Keratinocyte (primary cell): ENCODE measurements at regions not wholly inside any gene's neighbourhood (a gene's known extent, or its start where the extent isn't known, plus 50 kb on each side); places are given as distances from the start of the nearest gene placed in this dataset.

Source experiments
- DNase-seq: peaks from one replicate; pipeline ENCODE4 v3.0.0-alpha.2; 2011; ENCODE audit warnings: low read depth, missing footprints, low spot score
- FAIRE-seq: peaks from 2 replicates; lab custom pipeline; 2011; peaks lifted over from hg19 to GRCh38; lab: Jason Lieb, UNC
- H2AFZ ChIP-seq: 2 replicates; pipeline ENCODE4 v1.6.0; 2012; ENCODE audit warnings: low read length, control low read depth, inconsistent platforms; ENCODE audit not compliant: control insufficient read depth
- H3K27ac ChIP-seq: 2 replicates; pipeline ENCODE4 v1.5.1; 2011; ENCODE audit warnings: low read length; ENCODE audit not compliant: control insufficient read depth, insufficient read depth
- H3K27me3 ChIP-seq: 3 replicates; pipeline ENCODE4 v1.6.0; 2011; ENCODE audit warnings: low read length; ENCODE audit not compliant: control insufficient read depth, insufficient read depth; ENCODE audit errors: extremely low read depth
- H3K36me3 ChIP-seq, 2 experiments: 2 replicates in 1 of 2; 3 replicates in 1 of 2; pipeline ENCODE4 v1.5.1; 2011; ENCODE audit warnings: low read length in 2 of 2, mild to moderate bottlenecking in 1 of 2; ENCODE audit not compliant: control insufficient read depth in 2 of 2, insufficient read depth in 2 of 2; ENCODE audit errors: extremely low read depth in 1 of 2
- H3K4me1 ChIP-seq: 3 replicates; pipeline ENCODE4 v1.5.1; 2011; ENCODE audit warnings: low read length; ENCODE audit not compliant: control insufficient read depth, insufficient read depth; ENCODE audit errors: extremely low read depth
- H3K4me2 ChIP-seq: 3 replicates; pipeline ENCODE4 v1.6.0; 2011; ENCODE audit warnings: low read depth, low read length; ENCODE audit not compliant: control insufficient read depth, insufficient read depth; ENCODE audit errors: extremely low read depth
- H3K4me3 ChIP-seq, 3 experiments: fragments of 200-600 bp in 1 of 3; sonication (generic) in 1 of 3; 2 replicates in 2 of 3; 3 replicates in 1 of 3; pipeline ENCODE4 v1.5.1; 2011 to 2016; ENCODE audit warnings: low read length in 3 of 3, mild to moderate bottlenecking in 3 of 3, control low read depth in 2 of 3, inconsistent platforms in 1 of 3, low read depth in 1 of 3, mixed read lengths in 1 of 3, mixed run types in 1 of 3, moderate library complexity in 1 of 3; ENCODE audit not compliant: control insufficient read depth in 2 of 3, insufficient read depth in 2 of 3; ENCODE audit errors: extremely low read depth in 1 of 3
- H3K79me2 ChIP-seq: 2 replicates; pipeline ENCODE4 v1.6.0; 2012; ENCODE audit warnings: low read length; ENCODE audit not compliant: control insufficient read depth, insufficient read depth
- H3K9ac ChIP-seq: 3 replicates; pipeline ENCODE4 v1.6.0; 2011; ENCODE audit warnings: low read length; ENCODE audit not compliant: control insufficient read depth, insufficient read depth; ENCODE audit errors: extremely low read depth
- H3K9me1 ChIP-seq: 3 replicates; pipeline ENCODE4 v1.6.0; 2011; ENCODE audit warnings: low read length; ENCODE audit not compliant: control insufficient read depth, insufficient read depth; ENCODE audit errors: extremely low read depth
- H3K9me3 ChIP-seq: 2 replicates; pipeline ENCODE4 v1.5.1; 2012; ENCODE audit warnings: low read depth, low read length; ENCODE audit not compliant: control insufficient read depth
- H4K20me1 ChIP-seq: 3 replicates; pipeline ENCODE4 v1.6.0; 2011; ENCODE audit warnings: low read length; ENCODE audit not compliant: control insufficient read depth, insufficient read depth; ENCODE audit errors: extremely low read depth
- CTCF ChIP-seq, 3 experiments: IDR thresholded peaks in 1 of 3; conservative IDR thresholded peaks in 1 of 3; optimal IDR thresholded peaks in 1 of 3; 2 replicates in 2 of 3; 3 replicates in 1 of 3; pipeline versions ENCODE3 to v1.5.1; 2011; ENCODE audit warnings: low read length in 3 of 3, mild to moderate bottlenecking in 3 of 3, moderate library complexity in 2 of 3, control low read depth in 1 of 3, inconsistent platforms in 1 of 3; ENCODE audit not compliant: insufficient read depth in 2 of 3; ENCODE audit errors: extremely low read depth in 1 of 3
- EZH2 ChIP-seq: IDR thresholded peaks from one replicate; pipeline ENCODE4 v1.6.1; 2012; ENCODE audit warnings: inconsistent platforms, mild to moderate bottlenecking, low read length, moderate library complexity
- dilution Hi-C: fragments of 300-500 bp; cut with MboI; formaldehyde crosslinking; loops from one replicate; pipeline ENCODE4 v1.7.0; 2020; ENCODE audit warnings: low sequenced_read_pairs; ENCODE audit not compliant: extremely low pct_ligation_motif_present

DNA sequence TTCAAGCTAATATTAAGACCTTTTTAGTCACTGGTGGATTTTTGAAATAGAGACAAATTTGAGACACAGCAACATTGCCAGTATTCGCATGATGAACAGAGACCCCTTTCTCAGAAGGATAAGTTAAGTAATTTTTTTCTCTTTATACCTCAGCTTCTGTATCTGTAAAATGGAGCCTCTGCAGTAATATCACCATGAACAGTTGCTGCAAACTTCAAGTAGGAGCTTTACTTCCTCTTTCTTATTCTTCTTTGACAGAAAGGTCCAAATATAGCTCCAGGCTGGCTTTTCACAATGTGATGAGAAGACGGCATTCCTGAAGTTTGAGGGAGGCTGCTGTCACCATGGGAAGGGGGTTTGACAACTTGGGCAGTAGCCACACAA lies 158.7 kb downstream of the TDRD15 start:
- H3K9me3 ChIP-seq = no peaks in the 10 kb centered on the region
- H3K27me3 ChIP-seq = no peaks in the 10 kb centered on the region
- H3K79me2 ChIP-seq = no peaks in the 10 kb centered on the region
- H3K4me2 ChIP-seq = no peak overlapping the region
- H3K9me1 ChIP-seq = no peaks in the 10 kb centered on the region
- H4K20me1 ChIP-seq = no peaks in the 10 kb centered on the region
- no peak overlapping the region for H3K4me3 ChIP-seq
- TF ChIP-seq EZH2 = no peak
- no peak for TF ChIP-seq CTCF (optimal IDR thresholded peaks at IDR 0.05 in 1 of 3, IDR thresholded peaks at IDR 0.05 in 1 of 3, conservative IDR thresholded peaks at IDR 0.05 in 1 of 3; ENCODE audit: extremely low read depth in 1 of 3, insufficient read depth in 2 of 3, low read length in 3 of 3)
- H2AFZ ChIP-seq = no peak overlapping the region
- H3K27ac ChIP-seq = no peak overlapping the region
- DNase-seq (no peak), FAIRE-seq (no peak)
- H3K36me3 ChIP-seq = no peaks in the 10 kb centered on the region
- H3K9ac ChIP-seq = no peak overlapping the region
- dilution Hi-C loops = no loop called here
- peaks cover 5% of the 10 kb centered on the region for H3K4me1 ChIP-seq

DNA sequence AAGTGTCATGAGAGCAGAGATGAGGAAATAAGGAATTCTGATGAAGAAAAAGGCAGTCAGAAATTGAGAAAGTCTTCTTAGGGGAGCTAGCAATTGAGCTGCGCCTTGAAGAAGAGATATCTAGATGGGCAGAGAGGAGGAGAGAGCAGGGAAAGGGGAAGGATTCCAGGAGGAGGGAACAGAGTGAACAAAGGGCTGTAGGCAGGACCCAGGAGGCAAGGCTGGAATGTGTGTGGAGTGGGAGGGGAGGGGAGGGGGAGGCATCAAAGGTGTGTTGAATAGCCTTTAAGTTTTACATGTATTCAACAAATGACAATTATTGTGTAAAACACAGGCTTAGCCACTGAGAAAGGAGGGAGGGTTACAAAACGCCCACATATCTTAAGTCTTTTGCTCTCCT lies 164.5 kb downstream of the TDRD15 start:
- no peak overlapping the region for H3K4me2 ChIP-seq
- dilution Hi-C loops = no loop called here

More for the DNA sequence above, 164.5 kb downstream of the TDRD15 start:
- Histone ChIP-seq H3K36me3 (no peaks in the 10 kb centered on the region), H3K27me3 (no peaks in the 10 kb centered on the region), H3K27ac (no peak overlapping the region), H3K9ac (no peak overlapping the region), H3K9me3 (no peaks in the 10 kb centered on the region), H3K4me3 (no peak overlapping the region), H3K9me1 (no peaks in the 10 kb centered on the region), H3K79me2 (no peaks in the 10 kb centered on the region), H2AFZ (no peak overlapping the region), H4K20me1 (no peaks in the 10 kb centered on the region), H3K4me1 (no peaks in the 10 kb centered on the region)
- DNase-seq = no peak
- no peak for FAIRE-seq
- TF ChIP-seq EZH2 (no peak), CTCF (optimal IDR thresholded peaks at IDR 0.05 in 1 of 3, IDR thresholded peaks at IDR 0.05 in 1 of 3, conservative IDR thresholded peaks at IDR 0.05 in 1 of 3; ENCODE audit: extremely low read depth in 1 of 3, insufficient read depth in 2 of 3, low read length in 3 of 3) (no peak)
